H1 (cell line): ENCODE measurements at regions not wholly inside any gene's neighbourhood (a gene's known extent, or its start where the extent isn't known, plus 50 kb on each side); places are given as distances from the start of the nearest gene placed in this dataset.

Experiments
- BACH1 ChIP-seq: IDR thresholded peaks from 2 replicates; pipeline ENCODE4 v1.6.1; 2012; ENCODE audit warnings: low read length, improper control_type of control experiment
- CBX5 ChIP-seq: fragments of 300-800, 300-1000 bp; sonication (generic); IDR thresholded peaks from 2 replicates; pipeline ENCODE4 v1.7.1; 2016; ENCODE audit warnings: antibody characterized with exemption, low read length, low read depth
- CTBP2 ChIP-seq: IDR thresholded peaks from 2 replicates; pipeline ENCODE4 v1.7.0; 2011; ENCODE audit warnings: borderline replicate concordance, mild to moderate bottlenecking, moderate library complexity, mixed read lengths, low read length; ENCODE audit not compliant: insufficient read depth, insufficient read length
- JUND ChIP-seq: IDR thresholded peaks from 2 replicates; pipeline ENCODE4 v1.6.1; 2011; ENCODE audit warnings: mild to moderate bottlenecking, improper control_type of control experiment, low read length
- NRF1 ChIP-seq: IDR thresholded peaks from 2 replicates; pipeline ENCODE4 v1.6.1; 2011; ENCODE audit warnings: mild to moderate bottlenecking, low read depth, low read length, improper control_type of control experiment
- PHF8 ChIP-seq: fragments of 200-600 bp; sonication (generic); conservative IDR thresholded peaks from 2 replicates; pipeline ENCODE4 v1.7.1; 2012; ENCODE audit warnings: low read depth, mild to moderate bottlenecking, inconsistent platforms, low read length, moderate library complexity
- POLR2A ChIP-seq, 2 experiments: IDR thresholded peaks; 1 replicate in 1 of 2; 2 replicates in 1 of 2; pipeline ENCODE4 v1.6.1; 2011; ENCODE audit warnings: low read depth in 2 of 2, low read length in 2 of 2, mild to moderate bottlenecking in 2 of 2; ENCODE audit errors: control extremely low read depth in 1 of 2
- SIRT6 ChIP-seq: IDR thresholded peaks from one replicate; pipeline ENCODE4 v1.7.1; 2012; ENCODE audit warnings: low read length, inconsistent platforms
- TF ChIP-seq, protein P1 (sequence below): fragments of 300-600 bp; sonication (generic); IDR thresholded peaks from 2 replicates; pipeline ENCODE4 v1.7.1; 2012; ENCODE audit warnings: low read length, moderate library complexity, mild to moderate bottlenecking, inconsistent platforms; ENCODE audit not compliant: insufficient replicate concordance

DNA sequence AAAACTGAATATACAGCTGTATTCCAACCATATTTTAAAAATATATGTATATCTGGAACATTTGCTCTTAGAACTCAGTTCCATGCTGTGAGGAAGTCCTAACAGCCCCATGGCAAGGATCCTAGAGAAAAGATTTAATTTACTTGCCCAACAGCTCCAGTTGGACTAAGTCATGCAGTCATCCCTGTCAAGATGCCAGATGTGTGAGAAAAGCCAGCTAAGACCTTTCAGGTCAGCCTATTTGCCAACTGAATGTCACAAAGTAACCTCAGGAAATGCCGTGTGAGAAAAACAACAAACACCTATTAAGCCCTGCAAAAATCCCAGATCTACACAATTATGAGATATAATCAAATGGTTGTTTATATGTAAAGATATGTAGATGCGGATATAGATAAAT is 416.3 kb downstream of the NR2F1-AS1 start (continued):
- TF ChIP-seq, protein P1, sequence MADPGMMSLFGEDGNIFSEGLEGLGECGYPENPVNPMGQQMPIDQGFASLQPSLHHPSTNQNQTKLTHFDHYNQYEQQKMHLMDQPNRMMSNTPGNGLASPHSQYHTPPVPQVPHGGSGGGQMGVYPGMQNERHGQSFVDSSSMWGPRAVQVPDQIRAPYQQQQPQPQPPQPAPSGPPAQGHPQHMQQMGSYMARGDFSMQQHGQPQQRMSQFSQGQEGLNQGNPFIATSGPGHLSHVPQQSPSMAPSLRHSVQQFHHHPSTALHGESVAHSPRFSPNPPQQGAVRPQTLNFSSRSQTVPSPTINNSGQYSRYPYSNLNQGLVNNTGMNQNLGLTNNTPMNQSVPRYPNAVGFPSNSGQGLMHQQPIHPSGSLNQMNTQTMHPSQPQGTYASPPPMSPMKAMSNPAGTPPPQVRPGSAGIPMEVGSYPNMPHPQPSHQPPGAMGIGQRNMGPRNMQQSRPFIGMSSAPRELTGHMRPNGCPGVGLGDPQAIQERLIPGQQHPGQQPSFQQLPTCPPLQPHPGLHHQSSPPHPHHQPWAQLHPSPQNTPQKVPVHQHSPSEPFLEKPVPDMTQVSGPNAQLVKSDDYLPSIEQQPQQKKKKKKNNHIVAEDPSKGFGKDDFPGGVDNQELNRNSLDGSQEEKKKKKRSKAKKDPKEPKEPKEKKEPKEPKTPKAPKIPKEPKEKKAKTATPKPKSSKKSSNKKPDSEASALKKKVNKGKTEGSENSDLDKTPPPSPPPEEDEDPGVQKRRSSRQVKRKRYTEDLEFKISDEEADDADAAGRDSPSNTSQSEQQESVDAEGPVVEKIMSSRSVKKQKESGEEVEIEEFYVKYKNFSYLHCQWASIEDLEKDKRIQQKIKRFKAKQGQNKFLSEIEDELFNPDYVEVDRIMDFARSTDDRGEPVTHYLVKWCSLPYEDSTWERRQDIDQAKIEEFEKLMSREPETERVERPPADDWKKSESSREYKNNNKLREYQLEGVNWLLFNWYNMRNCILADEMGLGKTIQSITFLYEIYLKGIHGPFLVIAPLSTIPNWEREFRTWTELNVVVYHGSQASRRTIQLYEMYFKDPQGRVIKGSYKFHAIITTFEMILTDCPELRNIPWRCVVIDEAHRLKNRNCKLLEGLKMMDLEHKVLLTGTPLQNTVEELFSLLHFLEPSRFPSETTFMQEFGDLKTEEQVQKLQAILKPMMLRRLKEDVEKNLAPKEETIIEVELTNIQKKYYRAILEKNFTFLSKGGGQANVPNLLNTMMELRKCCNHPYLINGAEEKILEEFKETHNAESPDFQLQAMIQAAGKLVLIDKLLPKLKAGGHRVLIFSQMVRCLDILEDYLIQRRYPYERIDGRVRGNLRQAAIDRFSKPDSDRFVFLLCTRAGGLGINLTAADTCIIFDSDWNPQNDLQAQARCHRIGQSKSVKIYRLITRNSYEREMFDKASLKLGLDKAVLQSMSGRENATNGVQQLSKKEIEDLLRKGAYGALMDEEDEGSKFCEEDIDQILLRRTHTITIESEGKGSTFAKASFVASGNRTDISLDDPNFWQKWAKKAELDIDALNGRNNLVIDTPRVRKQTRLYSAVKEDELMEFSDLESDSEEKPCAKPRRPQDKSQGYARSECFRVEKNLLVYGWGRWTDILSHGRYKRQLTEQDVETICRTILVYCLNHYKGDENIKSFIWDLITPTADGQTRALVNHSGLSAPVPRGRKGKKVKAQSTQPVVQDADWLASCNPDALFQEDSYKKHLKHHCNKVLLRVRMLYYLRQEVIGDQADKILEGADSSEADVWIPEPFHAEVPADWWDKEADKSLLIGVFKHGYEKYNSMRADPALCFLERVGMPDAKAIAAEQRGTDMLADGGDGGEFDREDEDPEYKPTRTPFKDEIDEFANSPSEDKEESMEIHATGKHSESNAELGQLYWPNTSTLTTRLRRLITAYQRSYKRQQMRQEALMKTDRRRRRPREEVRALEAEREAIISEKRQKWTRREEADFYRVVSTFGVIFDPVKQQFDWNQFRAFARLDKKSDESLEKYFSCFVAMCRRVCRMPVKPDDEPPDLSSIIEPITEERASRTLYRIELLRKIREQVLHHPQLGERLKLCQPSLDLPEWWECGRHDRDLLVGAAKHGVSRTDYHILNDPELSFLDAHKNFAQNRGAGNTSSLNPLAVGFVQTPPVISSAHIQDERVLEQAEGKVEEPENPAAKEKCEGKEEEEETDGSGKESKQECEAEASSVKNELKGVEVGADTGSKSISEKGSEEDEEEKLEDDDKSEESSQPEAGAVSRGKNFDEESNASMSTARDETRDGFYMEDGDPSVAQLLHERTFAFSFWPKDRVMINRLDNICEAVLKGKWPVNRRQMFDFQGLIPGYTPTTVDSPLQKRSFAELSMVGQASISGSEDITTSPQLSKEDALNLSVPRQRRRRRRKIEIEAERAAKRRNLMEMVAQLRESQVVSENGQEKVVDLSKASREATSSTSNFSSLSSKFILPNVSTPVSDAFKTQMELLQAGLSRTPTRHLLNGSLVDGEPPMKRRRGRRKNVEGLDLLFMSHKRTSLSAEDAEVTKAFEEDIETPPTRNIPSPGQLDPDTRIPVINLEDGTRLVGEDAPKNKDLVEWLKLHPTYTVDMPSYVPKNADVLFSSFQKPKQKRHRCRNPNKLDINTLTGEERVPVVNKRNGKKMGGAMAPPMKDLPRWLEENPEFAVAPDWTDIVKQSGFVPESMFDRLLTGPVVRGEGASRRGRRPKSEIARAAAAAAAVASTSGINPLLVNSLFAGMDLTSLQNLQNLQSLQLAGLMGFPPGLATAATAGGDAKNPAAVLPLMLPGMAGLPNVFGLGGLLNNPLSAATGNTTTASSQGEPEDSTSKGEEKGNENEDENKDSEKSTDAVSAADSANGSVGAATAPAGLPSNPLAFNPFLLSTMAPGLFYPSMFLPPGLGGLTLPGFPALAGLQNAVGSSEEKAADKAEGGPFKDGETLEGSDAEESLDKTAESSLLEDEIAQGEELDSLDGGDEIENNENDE, result no peak
- TF ChIP-seq CTBP2 (no peak), POLR2A (IDR thresholded peaks at IDR 0.05; ENCODE audit: control extremely low read depth in 1 of 2, low read depth in 2 of 2, low read length in 2 of 2) (no peak), PHF8 (no peak), NRF1 (no peak), CBX5 (no peak), BACH1 (no peak), SIRT6 (no peak), JUND (no peak)
